Glutamatergic neuron (in vitro differentiated cells): ENCODE measurements at regions not wholly inside any gene's neighbourhood (a gene's known extent, or its start where the extent isn't known, plus 50 kb on each side); places are given as distances from the start of the nearest gene placed in this dataset.

Experiments used
- DNase-seq: peaks from one replicate; pipeline ENCODE4 v3.0.0; 2022
- H3K27ac Mint-ChIP-seq: one replicate; pipeline ENCODE4 v1.8.0; 2020; ENCODE audit warnings: mild to moderate bottlenecking, mixed read lengths, inconsistent platforms; ENCODE audit not compliant: unreplicated experiment
- H3K27me3 Mint-ChIP-seq: one replicate; pipeline ENCODE4 v1.8.0; 2020; ENCODE audit warnings: mild to moderate bottlenecking, moderate library complexity, mixed read lengths, inconsistent platforms; ENCODE audit not compliant: unreplicated experiment
- H3K36me3 Mint-ChIP-seq: one replicate; pipeline ENCODE4 v1.8.0; 2020; ENCODE audit warnings: mild to moderate bottlenecking, mixed read lengths, inconsistent platforms; ENCODE audit not compliant: unreplicated experiment
- H3K4me1 Mint-ChIP-seq: one replicate; pipeline ENCODE4 v1.8.0; 2020; ENCODE audit warnings: mild to moderate bottlenecking, low read depth, mixed read lengths, inconsistent platforms; ENCODE audit not compliant: unreplicated experiment
- H3K4me3 Mint-ChIP-seq: one replicate; pipeline ENCODE4 v1.8.0; 2020; ENCODE audit warnings: mild to moderate bottlenecking, mixed read lengths, inconsistent platforms; ENCODE audit not compliant: unreplicated experiment
- H3K9me3 Mint-ChIP-seq: one replicate; pipeline ENCODE4 v1.8.0; 2020; ENCODE audit warnings: mild to moderate bottlenecking, moderate library complexity, mixed read lengths, inconsistent platforms; ENCODE audit not compliant: unreplicated experiment
- TF ChIP-seq, protein P1 (sequence below): fragments of 200-600 bp; sonication (generic); IDR thresholded peaks from one replicate; pipeline ENCODE4 v1.5.0; 2021; ENCODE audit not compliant: partially characterized antibody, unreplicated experiment

DNA sequence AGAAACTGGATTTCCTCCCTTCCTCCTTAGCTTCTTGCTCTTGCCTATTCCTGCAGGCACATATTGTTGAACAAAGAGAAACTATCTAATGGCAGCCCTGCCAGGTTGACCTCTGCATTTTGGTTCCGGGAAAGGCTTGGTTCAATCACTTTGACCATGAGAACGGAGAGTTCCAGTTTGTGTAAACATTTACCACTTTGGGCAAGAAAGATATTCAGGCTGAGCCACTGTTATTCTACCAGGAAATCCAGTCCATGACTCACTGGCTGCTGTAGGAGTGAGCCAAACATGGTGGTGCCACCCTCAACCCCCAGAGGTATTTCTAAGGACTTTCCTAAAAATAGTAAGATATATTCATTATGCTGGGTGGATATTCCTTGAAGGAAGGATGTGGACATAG, 242.2 kb upstream of the OR4E1 start:
- TF ChIP-seq, protein P1, sequence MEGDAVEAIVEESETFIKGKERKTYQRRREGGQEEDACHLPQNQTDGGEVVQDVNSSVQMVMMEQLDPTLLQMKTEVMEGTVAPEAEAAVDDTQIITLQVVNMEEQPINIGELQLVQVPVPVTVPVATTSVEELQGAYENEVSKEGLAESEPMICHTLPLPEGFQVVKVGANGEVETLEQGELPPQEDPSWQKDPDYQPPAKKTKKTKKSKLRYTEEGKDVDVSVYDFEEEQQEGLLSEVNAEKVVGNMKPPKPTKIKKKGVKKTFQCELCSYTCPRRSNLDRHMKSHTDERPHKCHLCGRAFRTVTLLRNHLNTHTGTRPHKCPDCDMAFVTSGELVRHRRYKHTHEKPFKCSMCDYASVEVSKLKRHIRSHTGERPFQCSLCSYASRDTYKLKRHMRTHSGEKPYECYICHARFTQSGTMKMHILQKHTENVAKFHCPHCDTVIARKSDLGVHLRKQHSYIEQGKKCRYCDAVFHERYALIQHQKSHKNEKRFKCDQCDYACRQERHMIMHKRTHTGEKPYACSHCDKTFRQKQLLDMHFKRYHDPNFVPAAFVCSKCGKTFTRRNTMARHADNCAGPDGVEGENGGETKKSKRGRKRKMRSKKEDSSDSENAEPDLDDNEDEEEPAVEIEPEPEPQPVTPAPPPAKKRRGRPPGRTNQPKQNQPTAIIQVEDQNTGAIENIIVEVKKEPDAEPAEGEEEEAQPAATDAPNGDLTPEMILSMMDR: no peak
- Mint-ChIP-seq H3K9me3 (no peaks in the 10 kb centered on the region), H3K36me3 (no peaks in the 10 kb centered on the region), H3K27ac (no peak overlapping the region), H3K27me3 (peaks cover 1% of the 10 kb centered on the region), H3K4me3 (no peak overlapping the region), H3K4me1 (no peaks in the 10 kb centered on the region)
- no peak for DNase-seq

DNA sequence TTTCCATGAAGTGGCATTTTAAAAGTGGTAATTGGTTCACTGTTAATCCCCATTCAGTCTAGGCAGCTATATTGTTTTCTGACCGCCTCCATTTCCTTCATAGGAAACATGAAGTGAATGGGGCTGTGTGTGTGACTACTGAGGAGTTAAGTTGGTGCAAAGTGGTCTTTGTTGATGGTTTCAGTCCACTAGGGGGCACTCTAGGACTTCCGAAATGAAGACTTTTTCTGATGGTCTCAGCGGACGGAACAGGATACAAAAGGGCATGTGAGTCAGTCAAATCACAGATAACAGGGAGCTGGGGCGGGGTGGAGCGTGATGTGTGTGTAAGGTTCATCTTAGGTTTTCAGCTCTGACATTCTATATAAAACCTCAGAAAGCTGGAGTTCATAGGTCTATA, 240.1 kb upstream of the OR4E1 start:
- no peaks in the 10 kb centered on the region for H3K4me1 Mint-ChIP-seq
- H3K4me3 Mint-ChIP-seq: no peak overlapping the region
- DNase-seq: peak; percentile 35
- H3K9me3 Mint-ChIP-seq: no peaks in the 10 kb centered on the region
- TF ChIP-seq, protein P1: peak; percentile 81
- H3K27me3 Mint-ChIP-seq: peaks cover 1% of the 10 kb centered on the region
- no peaks in the 10 kb centered on the region for H3K36me3 Mint-ChIP-seq
- H3K27ac Mint-ChIP-seq: no peak overlapping the region

DNA sequence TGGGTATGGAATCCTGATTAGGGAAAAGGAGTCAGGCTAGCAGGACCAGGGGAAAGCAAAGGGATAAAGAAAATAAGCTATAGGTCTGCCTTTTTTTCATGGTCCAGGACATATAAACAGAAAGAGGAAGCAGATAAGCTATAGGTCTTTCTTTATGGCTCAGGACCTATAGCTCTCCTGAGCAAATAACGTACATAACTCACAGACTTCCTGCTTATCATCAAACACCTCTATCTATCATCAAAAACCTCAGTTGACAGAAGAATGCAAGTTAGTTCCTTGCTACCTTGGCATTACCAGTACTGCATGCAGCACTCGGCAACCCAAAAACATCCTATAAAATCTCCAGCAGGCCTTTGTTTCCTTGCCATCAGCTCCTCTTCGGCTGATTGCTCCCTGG, 238.7 kb upstream of the OR4E1 start:
- H3K36me3 Mint-ChIP-seq: no peaks in the 10 kb centered on the region
- no peaks in the 10 kb centered on the region for H3K9me3 Mint-ChIP-seq
- H3K27me3 Mint-ChIP-seq: peaks cover 1% of the 10 kb centered on the region
- H3K4me3 Mint-ChIP-seq: no peak overlapping the region
- H3K27ac Mint-ChIP-seq: no peak overlapping the region
- TF ChIP-seq, protein P1: no peak
- no peak for DNase-seq
- H3K4me1 Mint-ChIP-seq: no peaks in the 10 kb centered on the region

DNA sequence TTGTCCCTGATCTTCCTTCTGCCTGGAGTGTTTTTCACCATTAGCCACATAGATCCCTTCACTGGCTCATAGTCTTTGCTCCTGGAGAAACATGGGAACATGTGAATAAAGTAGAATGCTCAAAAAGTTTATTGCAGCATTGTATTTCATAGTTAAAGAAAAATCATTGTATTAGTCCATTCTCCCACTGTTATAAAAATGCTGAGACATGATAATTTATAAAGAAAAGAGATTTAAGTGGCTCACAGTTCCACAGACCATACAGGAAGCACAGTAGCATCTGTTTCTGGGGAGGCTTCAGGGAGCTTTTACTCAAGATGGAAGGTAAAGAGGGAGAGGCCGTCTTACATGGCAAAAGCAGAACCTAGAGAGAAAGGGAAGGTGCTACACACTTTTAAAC, 238.3 kb upstream of the OR4E1 start:
- TF ChIP-seq, protein P1: no peak
- no peaks in the 10 kb centered on the region for H3K36me3 Mint-ChIP-seq
- no peak overlapping the region for H3K4me3 Mint-ChIP-seq
- H3K27me3 Mint-ChIP-seq: peaks cover 1% of the 10 kb centered on the region
- H3K4me1 Mint-ChIP-seq: no peaks in the 10 kb centered on the region
- H3K27ac Mint-ChIP-seq: no peak overlapping the region
- no peak for DNase-seq
- no peaks in the 10 kb centered on the region for H3K9me3 Mint-ChIP-seq

DNA sequence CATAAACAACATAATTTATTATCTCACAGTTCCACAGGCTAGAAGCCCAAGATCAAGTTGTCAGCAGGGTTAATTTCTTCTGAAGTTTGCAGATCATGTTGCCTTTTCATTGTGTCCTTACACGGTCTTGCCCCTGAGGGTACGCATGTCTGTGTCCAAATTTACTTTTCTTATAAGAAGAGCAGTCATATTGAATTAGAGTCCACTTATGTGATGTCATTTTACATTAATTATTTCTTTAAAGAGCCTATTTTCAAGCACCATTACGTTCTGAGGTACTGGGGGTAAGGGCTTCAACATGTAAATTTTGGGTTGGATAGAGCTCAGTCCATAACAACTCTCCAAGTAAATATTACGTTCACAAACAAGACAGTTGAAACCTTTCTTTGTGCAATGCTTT, 236.6 kb upstream of the OR4E1 start:
- H3K4me1 Mint-ChIP-seq: no peaks in the 10 kb centered on the region
- H3K27ac Mint-ChIP-seq: no peak overlapping the region
- no peaks in the 10 kb centered on the region for H3K9me3 Mint-ChIP-seq
- H3K4me3 Mint-ChIP-seq: no peak overlapping the region
- H3K27me3 Mint-ChIP-seq: peaks cover 1% of the 10 kb centered on the region
- TF ChIP-seq, protein P1: no peak
- H3K36me3 Mint-ChIP-seq: no peaks in the 10 kb centered on the region
- no peak for DNase-seq
